Caco-2 (cell line): ENCODE measurements at regions not wholly inside any gene's neighbourhood (a gene's known extent, or its start where the extent isn't known, plus 50 kb on each side); places are given as distances from the start of the nearest gene placed in this dataset.

Experiments used
- BruUV-seq: library from RNA; stranded (reverse); fragments of 400-500 nt; replicated peaks from 2 replicates; lab custom pipeline; 2021; lab: Mats Ljungman, UMichigan
- CTCF ChIA-PET: fragments of 300-600 bp; sonication (Branson Sonifier 250); formaldehyde crosslinking; loops from one replicate; lab custom pipeline; 2022; ENCODE audit warnings: antibody characterized with exemption; lab: Charles Lee
- POLR2A ChIA-PET: fragments of 300-600 bp; sonication (Branson Sonifier 250); formaldehyde crosslinking; loops from one replicate; lab custom pipeline; 2022; ENCODE audit warnings: antibody characterized with exemption; lab: Charles Lee
- DNase-seq, 2 experiments: peaks; one replicate each; pipeline versions ENCODE4 v3.0.0 to v3.0.0-alpha.2; 2020 to 2022
- H3K27me3 ChIP-seq: replicated peaks from 2 replicates; pipeline ENCODE4 v1.6.0; 2011; ENCODE audit warnings: low read length; ENCODE audit not compliant: control insufficient read depth, insufficient read depth
- H3K36me3 ChIP-seq: 2 replicates; pipeline ENCODE4 v1.5.1; 2011; ENCODE audit warnings: low read length; ENCODE audit not compliant: control insufficient read depth, insufficient read depth
- H3K4me1 ChIP-seq: fragments of 250-450 bp; sonication (Bioruptor Pico); 2 replicates; pipeline ENCODE4 v1.5.1; 2020; ENCODE audit warnings: mild to moderate bottlenecking
- H3K4me3 ChIP-seq: 2 replicates; pipeline ENCODE4 v1.5.1; 2011; ENCODE audit warnings: low read depth, mild to moderate bottlenecking, control low read depth, low read length
- H3K9me3 ChIP-seq: fragments of 250-450 bp; sonication (Bioruptor Pico); 2 replicates; pipeline ENCODE4 v1.5.1; 2020; ENCODE audit warnings: mild to moderate bottlenecking, moderate library complexity
- H3K27ac Mint-ChIP-seq: one replicate; pipeline ENCODE4 v1.8.0; 2022; ENCODE audit warnings: mixed read lengths; ENCODE audit not compliant: unreplicated experiment
- H3K27me3 Mint-ChIP-seq: one replicate; pipeline ENCODE4 v1.8.0; 2022; ENCODE audit warnings: mixed read lengths; ENCODE audit not compliant: insufficient read depth, unreplicated experiment
- H3K36me3 Mint-ChIP-seq: one replicate; pipeline ENCODE4 v1.8.0; 2022; ENCODE audit warnings: mild to moderate bottlenecking, mixed read lengths; ENCODE audit not compliant: insufficient read depth, unreplicated experiment
- H3K4me1 Mint-ChIP-seq: one replicate; pipeline ENCODE4 v1.8.0; 2022; ENCODE audit warnings: low read depth, mixed read lengths; ENCODE audit not compliant: unreplicated experiment
- H3K4me3 Mint-ChIP-seq: one replicate; pipeline ENCODE4 v1.8.0; 2022; ENCODE audit warnings: mild to moderate bottlenecking, moderate library complexity, mixed read lengths; ENCODE audit not compliant: unreplicated experiment
- H3K9me3 Mint-ChIP-seq: one replicate; pipeline ENCODE4 v1.8.0; 2022; ENCODE audit warnings: mixed read lengths; ENCODE audit not compliant: unreplicated experiment
- CTCF ChIP-seq, 2 experiments: fragments of 200-600 bp in 1 of 2; IDR thresholded peaks; 1 replicate in 1 of 2; 2 replicates in 1 of 2; pipeline versions ENCODE4 v1.5.1 to v1.8.0; 2011 to 2022; ENCODE audit warnings: antibody characterized with exemption in 1 of 2, control low read depth in 1 of 2, inconsistent platforms in 1 of 2, low read depth in 1 of 2, low read length in 1 of 2, mild to moderate bottlenecking in 1 of 2, moderate library complexity in 1 of 2; ENCODE audit not compliant: insufficient read depth in 1 of 2, severe bottlenecking in 1 of 2, unreplicated experiment in 1 of 2
- intact Hi-C: fragments of 100-400 bp; cut with micrococcal nuclease; formaldehyde crosslinking; loops from one replicate; pipeline ENCODE4 v1.10.0; 2022; ENCODE audit not compliant: unreplicated experiment

DNA sequence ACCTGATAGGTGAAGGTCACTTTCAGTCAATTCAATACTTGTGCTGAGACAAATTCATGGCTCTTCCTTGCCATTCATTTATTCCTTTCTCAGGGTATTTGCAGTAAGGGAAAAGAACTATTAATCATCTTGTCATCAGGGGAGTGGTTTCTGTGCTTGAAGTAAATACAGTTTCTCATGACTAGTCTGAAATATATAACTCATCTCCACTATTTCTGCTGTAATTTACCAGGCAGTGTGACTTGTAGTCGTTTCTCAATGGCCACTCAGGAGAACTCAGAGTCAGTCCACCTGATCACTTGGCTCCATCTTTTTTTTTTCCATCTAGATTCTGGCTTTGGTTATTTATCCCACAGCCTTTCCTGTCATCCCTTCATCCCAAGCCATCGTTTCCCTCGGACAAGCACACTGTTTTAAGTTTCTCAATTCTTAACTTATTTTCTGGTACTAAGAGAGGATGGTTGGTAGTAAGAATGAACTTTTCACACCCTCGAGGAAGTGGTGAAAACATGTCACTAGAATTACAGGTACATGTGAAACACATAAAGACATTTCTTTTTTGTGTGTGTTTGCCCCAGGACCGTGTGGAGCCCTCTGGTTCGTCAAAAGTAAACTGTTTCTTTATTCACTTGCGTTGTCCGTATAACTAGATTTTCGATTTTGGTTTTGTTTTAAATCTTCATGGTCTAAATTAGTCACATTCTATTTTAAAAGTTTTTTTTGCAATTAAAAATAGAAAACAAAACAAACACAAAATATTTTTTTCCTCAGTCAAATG, 620.2 kb downstream of the ZBBX start:
- Histone ChIP-seq H3K36me3 (no peaks in the 10 kb centered on the region), H3K27me3 (no peaks in the 10 kb centered on the region), H3K9me3 (peaks cover 9% of the 10 kb centered on the region), H3K4me3 (no peak overlapping the region), H3K4me1 (no peaks in the 10 kb centered on the region)
- Mint-ChIP-seq H3K36me3 (no peaks in the 10 kb centered on the region), H3K27me3 (no peaks in the 10 kb centered on the region), H3K9me3 (peaks cover 15% of the 10 kb centered on the region), H3K4me1 (no peaks in the 10 kb centered on the region), H3K4me3 (no peak overlapping the region), H3K27ac (no peak overlapping the region)
- DNase-seq, result no peak
- BruUV-seq, result no TSS peak
- TF ChIP-seq CTCF (IDR thresholded peaks at IDR 0.05; ENCODE audit: insufficient read depth in 1 of 2, low read depth in 1 of 2, low read length in 1 of 2, severe bottlenecking in 1 of 2, unreplicated experiment in 1 of 2), result no peak
- intact Hi-C loops, result no loop called here
- ChIA-PET CTCF (no interaction called here), POLR2A (no interaction called here)

DNA sequence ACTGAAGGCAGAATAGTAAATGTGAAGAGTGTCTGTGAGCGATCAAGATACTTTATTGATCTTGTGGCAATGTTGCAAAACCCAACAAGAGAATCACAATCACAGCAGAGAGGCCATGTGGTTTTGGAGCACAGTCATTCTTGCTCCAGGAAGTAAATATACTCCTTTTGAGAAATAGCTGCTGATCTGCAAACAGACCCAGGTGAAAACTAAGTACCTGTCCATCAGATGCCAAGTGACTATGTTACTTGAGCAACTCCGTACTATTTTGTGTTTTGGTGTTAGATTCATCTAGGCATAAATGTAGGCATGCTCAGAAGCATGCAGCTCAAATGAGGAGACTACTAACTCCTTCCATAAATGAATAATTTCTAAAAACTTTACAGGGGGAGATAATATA, 627.9 kb downstream of the ZBBX start:
- Mint-ChIP-seq H3K27me3 (no peaks in the 10 kb centered on the region), H3K36me3 (no peaks in the 10 kb centered on the region), H3K9me3 (peaks cover 10% of the 10 kb centered on the region), H3K4me3 (no peak overlapping the region), H3K27ac (no peak overlapping the region), H3K4me1 (no peaks in the 10 kb centered on the region)
- no TSS peak for BruUV-seq
- Histone ChIP-seq H3K27me3 (no peaks in the 10 kb centered on the region), H3K4me3 (no peak overlapping the region), H3K9me3 (no peaks in the 10 kb centered on the region), H3K4me1 (no peaks in the 10 kb centered on the region), H3K36me3 (no peaks in the 10 kb centered on the region)
- no peak for TF ChIP-seq CTCF (IDR thresholded peaks at IDR 0.05; ENCODE audit: insufficient read depth in 1 of 2, low read depth in 1 of 2, low read length in 1 of 2, severe bottlenecking in 1 of 2, unreplicated experiment in 1 of 2)
- CTCF ChIA-PET, result no interaction called here
- POLR2A ChIA-PET, result no interaction called here
- intact Hi-C loops, result no loop called here
- DNase-seq, result no peak

DNA sequence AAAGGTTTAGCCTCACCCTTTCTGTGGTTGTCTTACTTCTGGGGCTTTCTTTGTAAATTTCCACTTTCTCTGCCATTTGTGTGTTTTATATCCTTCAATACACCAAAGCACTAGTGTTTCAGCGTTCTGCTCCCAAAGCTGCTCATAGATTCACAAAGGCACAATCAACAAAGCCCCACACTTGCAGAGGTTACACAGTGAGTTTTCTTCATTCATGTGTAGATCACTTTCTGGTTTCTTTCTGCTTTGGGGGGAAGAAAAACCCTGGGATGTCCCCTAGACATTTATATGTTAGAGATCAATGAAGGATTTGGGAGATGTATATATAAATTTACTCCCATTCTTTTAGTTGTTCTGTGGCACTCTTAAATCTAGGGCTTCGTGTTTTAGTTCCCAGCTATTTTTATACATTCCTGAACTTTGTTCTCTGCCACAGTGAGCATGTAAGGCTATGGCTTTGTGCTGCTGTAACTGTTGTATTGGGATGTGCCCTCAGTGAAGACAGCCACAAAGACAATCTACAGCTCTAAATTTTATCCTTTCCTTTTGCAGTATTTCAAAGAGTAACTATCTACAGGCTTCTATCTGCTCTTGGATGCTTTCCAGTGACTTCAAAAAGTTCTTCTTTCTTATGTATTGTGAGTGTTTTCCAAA, 636.5 kb downstream of the ZBBX start:
- H3K36me3 ChIP-seq, result no peaks in the 10 kb centered on the region
- DNase-seq, result no peak
- H3K9me3 ChIP-seq, result no peaks in the 10 kb centered on the region
- POLR2A ChIA-PET, result no interaction called here
- no peaks in the 10 kb centered on the region for H3K27me3 Mint-ChIP-seq
- no peak for TF ChIP-seq CTCF (IDR thresholded peaks at IDR 0.05; ENCODE audit: insufficient read depth in 1 of 2, low read depth in 1 of 2, low read length in 1 of 2, severe bottlenecking in 1 of 2, unreplicated experiment in 1 of 2)
- H3K4me3 ChIP-seq, result no peak overlapping the region
- no peak overlapping the region for H3K27ac Mint-ChIP-seq
- no peaks in the 10 kb centered on the region for H3K9me3 Mint-ChIP-seq
- CTCF ChIA-PET, result no interaction called here
- H3K36me3 Mint-ChIP-seq, result no peaks in the 10 kb centered on the region
- no peaks in the 10 kb centered on the region for H3K4me1 ChIP-seq
- BruUV-seq, result no TSS peak
- intact Hi-C loops, result no loop called here
- no peaks in the 10 kb centered on the region for H3K4me1 Mint-ChIP-seq
- no peaks in the 10 kb centered on the region for H3K27me3 ChIP-seq
- no peak overlapping the region for H3K4me3 Mint-ChIP-seq
